DND-41 (cell line): ENCODE measurements at regions not wholly inside any gene's neighbourhood (a gene's known extent, or its start where the extent isn't known, plus 50 kb on each side); places are given as distances from the start of the nearest gene placed in this dataset.

ENCODE experiments used
- CTCF ChIP-seq: IDR thresholded peaks from 2 replicates; pipeline ENCODE4 v1.5.1; 2012; ENCODE audit warnings: borderline replicate concordance, low read length, moderate library complexity, mild to moderate bottlenecking; ENCODE audit not compliant: poor library complexity, severe bottlenecking; ENCODE audit errors: extremely low read depth
- EZH2 ChIP-seq: IDR thresholded peaks from 3 replicates; pipeline ENCODE4 v1.6.1; 2012; ENCODE audit warnings: borderline replicate concordance, low read depth, mild to moderate bottlenecking, moderate library complexity, low read length, inconsistent platforms; ENCODE audit not compliant: severe bottlenecking

GRCh38 chr17:71147906-71148305 lies 972.9 kb upstream of the SOX9 start:
- no peak for TF ChIP-seq EZH2
- no peak for TF ChIP-seq CTCF
